ENCODE measurements at regions not wholly inside any gene's neighbourhood (a gene's known extent, or its start where the extent isn't known, plus 50 kb on each side); places are given as distances from the start of the nearest gene placed in this dataset.

DNA sequence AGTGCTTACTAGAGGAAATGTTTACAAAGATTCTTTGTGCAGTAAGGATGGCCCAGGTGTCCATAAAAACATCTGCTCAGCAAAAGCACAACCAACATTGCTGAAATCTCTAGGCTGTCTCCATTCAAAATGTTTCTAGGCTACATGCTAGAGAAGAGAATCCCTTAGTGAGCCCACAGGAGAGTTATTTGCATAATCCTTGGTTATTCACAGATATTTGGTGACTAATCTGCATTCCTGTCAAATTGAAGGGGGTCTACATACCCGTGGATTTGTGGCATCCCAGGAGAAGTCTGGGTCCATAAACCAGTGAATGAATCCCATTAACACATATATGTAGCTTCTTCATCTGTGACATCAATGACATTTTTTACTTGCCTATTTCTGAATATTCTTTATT is 261.3 kb upstream of the ESRRG start:
- DNase-seq (ENCODE audit: low read depth), result no peak
- in situ Hi-C loops (cut with HindIII; ENCODE audit: low pct_unique_long_range_greater_than_20kb, low sequenced_read_pairs), result no loop called here

GRCh38 chr1:216983823-216984222 is 260.6 kb upstream of the ESRRG start:
- no peak for DNase-seq (ENCODE audit: low read depth)
- in situ Hi-C loops (cut with HindIII; ENCODE audit: low pct_unique_long_range_greater_than_20kb, low sequenced_read_pairs), result no loop called here

GRCh38 chr1:216961516-216961915 is 238.3 kb upstream of the ESRRG start:
- in situ Hi-C loops (cut with HindIII; ENCODE audit: low pct_unique_long_range_greater_than_20kb, low sequenced_read_pairs), result no loop called here
- DNase-seq (ENCODE audit: low read depth), result no peak

DNA sequence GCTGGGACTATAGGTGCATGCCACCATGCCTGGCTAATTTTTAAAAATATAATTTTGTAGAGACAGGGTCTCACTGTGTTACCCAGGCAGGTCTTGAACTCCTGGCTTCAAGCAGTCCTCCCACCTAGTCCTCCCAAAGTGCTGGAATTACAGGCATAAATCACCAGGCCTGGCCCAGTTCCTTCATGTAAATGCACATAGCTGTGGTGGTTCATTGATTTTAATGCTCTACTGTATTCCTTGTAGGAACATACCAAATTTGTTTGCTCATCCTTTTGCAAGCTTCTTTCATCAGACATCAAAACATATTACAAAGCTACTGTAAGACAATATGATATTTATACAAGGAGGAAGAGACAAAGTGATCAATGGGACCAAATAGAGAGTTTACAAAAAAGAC is 237.5 kb upstream of the ESRRG start:
- no peak for DNase-seq (ENCODE audit: low read depth)
- in situ Hi-C loops (cut with HindIII; ENCODE audit: low pct_unique_long_range_greater_than_20kb, low sequenced_read_pairs), result no loop called here

GRCh38 chr1:216958569-216958968 is 235.3 kb upstream of the ESRRG start:
- in situ Hi-C loops (cut with HindIII; ENCODE audit: low pct_unique_long_range_greater_than_20kb, low sequenced_read_pairs), result no loop called here
- no peak for DNase-seq (ENCODE audit: low read depth)

GRCh38 chr1:216953495-216953894 is 230.3 kb upstream of the ESRRG start:
- in situ Hi-C loops (cut with HindIII; ENCODE audit: low pct_unique_long_range_greater_than_20kb, low sequenced_read_pairs), result no loop called here

DNA sequence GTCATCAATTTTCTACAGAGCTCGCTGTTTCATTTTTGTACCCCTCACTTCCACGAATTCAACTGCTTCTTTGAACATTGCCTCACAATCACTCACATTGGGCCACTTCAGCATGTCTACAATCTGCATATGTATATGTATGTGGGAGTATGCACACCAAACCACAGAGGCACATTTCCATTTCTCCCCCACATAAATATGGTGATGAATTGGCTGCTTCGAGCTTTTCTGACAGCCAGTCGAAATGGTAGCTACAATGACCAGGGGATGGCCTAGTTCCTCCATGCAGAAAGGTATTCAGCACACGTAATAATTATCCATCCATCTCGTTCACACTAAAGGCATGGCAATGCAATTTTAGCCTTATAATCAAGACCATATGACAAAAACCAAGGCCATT is 229.6 kb upstream of the ESRRG start:
- in situ Hi-C loops (cut with HindIII; ENCODE audit: low pct_unique_long_range_greater_than_20kb, low sequenced_read_pairs), result no loop called here
- no peak for DNase-seq (ENCODE audit: low read depth)

More at GRCh38 chr1:216953495-216953894, 230.3 kb upstream of the ESRRG start:
- no peak for DNase-seq (ENCODE audit: low read depth)

DNA sequence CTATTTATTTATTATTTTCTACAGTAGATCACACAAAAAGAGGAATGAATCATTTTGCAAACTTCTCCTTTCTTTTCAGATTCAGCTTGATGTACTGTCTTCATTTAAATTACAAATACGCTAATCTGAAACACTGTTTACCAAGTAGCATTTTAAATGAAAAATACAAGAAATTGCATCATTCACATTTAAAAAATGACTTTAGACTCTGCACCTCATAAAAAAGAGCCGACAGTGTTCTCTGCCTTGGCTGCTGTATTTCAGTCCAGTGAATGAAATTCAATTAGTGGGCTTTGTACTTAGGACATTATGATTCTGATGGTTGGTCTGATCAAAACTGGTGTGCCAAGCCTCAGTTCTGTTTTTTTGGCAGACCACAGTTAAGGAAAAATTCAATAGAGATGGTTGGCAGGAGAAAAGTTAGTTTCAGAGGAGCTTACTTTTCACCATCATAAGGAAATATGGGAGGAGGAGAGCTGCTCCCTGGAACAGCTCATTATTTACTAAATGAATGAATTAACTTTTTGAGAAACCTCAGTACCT is 222.4 kb upstream of the ESRRG start:
- in situ Hi-C loops (cut with HindIII; ENCODE audit: low pct_unique_long_range_greater_than_20kb, low sequenced_read_pairs), result no loop called here
- no peak for DNase-seq (ENCODE audit: low read depth)

DNA sequence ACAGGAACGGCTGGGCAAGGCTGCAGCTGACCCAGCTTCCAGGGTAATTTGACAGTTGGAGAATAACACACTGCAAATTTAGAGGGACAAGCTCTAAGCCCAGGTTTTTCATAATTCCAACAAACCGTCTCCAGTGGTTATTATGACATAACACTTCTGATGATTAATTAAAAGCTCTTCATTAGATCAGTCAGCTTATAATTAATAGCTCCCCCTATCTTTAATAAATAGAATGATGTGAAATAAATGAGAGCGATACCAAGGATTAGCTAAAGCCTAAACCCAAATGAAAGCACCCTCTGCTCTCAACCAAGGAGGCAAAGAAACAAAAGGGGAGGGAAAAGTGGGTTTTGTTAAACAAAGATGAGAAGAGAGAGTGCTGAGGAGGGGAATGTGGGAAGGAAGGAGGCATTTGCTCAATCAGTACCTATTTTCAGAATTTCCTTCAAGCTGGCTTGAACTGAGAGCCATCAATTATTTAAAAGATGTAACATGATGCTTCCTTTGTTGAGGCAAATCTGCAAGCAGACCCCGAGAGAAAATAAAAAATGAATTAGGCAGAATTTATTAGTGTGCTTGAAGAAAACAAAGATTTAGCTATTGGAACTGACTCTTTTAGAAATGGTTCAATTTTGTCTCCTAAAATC is 221.8 kb upstream of the ESRRG start:
- no peak for DNase-seq (ENCODE audit: low read depth)
- in situ Hi-C loops (cut with HindIII; ENCODE audit: low pct_unique_long_range_greater_than_20kb, low sequenced_read_pairs), result no loop called here

DNA sequence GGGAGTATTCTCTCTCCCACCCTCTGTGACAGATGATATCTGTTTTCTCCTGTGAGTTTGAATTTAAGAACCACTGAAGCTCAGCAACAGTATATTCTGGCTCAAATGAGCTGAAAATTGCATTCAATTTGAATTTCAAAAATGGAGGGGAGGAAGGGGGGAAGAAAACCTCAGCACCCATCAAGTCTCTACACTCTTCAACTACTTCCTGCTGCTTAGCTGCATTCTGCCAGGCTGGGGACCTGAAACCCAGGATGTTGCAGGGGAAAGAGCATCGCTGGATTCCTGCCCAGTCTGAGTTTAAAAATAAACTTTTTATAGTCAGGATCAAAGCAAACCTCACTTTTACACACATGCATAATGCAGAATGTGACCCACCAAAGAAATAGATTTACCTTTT is 214.3 kb upstream of the ESRRG start:
- no peak for DNase-seq (ENCODE audit: low read depth)
- in situ Hi-C loops (cut with HindIII; ENCODE audit: low pct_unique_long_range_greater_than_20kb, low sequenced_read_pairs), result no loop called here

GRCh38 chr1:216936779-216937178 is 213.6 kb upstream of the ESRRG start:
- in situ Hi-C loops (cut with HindIII; ENCODE audit: low pct_unique_long_range_greater_than_20kb, low sequenced_read_pairs), result no loop called here
- DNase-seq (ENCODE audit: low read depth), result no peak

DNA sequence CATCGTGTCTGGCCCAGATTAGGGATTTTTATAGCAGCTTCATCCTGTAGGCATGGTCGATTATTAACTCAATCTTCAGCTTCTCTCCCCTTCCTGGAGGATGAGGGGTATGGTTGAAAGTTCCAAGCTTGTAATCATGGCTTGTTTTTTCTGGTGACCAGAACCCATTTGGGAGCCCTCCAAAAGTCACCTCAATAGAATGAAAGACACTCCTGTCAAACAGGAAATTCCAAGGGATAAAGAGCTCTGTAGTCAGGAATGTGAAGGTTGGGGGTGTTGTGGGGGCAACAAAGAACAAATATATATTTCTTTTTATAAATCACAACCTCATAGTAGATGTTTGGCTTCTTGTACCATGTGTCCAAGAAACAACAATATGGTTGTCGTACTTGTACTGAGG is 212.7 kb upstream of the ESRRG start:
- DNase-seq (ENCODE audit: low read depth), result no peak
- in situ Hi-C loops (cut with HindIII; ENCODE audit: low pct_unique_long_range_greater_than_20kb, low sequenced_read_pairs), result no loop called here

DNA sequence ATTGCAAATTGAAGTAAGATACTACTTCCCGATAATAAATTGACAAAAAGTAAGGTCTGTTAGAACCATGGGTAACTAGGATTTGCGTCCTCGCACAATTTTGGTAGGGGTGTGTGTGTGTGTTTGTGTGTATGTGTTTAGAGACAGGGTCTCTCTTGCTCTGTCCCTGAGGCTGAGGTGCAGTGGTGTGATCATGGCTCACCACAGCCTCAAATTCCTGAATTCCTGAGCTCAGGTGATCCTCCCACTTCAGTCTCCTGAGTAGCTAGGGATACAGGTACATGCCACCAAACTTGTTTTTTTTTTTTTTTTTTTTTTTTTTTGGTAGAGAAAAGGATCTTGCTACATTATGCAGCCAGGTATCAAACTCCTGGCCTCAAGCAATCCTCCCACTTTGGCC is 209.2 kb upstream of the ESRRG start:
- in situ Hi-C loops (cut with HindIII; ENCODE audit: low pct_unique_long_range_greater_than_20kb, low sequenced_read_pairs), result no loop called here

DNA sequence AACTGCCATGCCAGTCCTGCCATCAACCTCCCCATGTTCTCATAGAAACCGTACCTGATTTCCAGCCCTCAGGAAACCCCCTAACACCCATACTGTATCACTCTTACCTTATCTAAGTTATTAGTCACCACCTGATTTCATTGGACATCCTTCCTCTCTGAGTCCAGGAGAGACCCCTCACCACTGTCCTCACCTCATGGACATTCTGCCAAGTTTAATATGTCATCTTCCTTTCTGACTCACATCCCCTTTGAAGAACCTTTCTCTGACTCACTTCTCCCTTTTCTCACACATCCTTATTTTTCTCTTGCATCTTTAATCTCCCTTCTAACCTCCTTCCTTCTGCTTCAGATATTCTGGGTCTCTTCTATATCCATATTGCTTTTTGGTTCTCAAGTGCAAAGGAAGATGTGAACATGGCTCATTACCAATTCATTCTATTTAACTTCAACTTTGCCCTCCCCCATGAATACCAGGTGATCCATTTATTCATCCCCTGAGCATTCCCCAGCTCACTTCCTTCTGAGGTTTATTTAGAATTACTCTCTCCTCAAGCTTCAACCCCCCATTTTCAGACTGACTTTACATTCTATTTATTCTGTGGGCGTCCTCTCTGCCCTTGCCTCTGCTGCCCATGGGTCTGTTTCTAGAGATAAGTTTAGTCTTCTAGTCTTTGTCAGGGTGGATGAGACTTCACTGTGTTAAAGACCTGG is 206.8 kb upstream of the ESRRG start:
- DNase-seq (ENCODE audit: low read depth), result peak; percentile 37

More for the DNA sequence above, 209.2 kb upstream of the ESRRG start:
- DNase-seq (ENCODE audit: low read depth), result no peak

DNA sequence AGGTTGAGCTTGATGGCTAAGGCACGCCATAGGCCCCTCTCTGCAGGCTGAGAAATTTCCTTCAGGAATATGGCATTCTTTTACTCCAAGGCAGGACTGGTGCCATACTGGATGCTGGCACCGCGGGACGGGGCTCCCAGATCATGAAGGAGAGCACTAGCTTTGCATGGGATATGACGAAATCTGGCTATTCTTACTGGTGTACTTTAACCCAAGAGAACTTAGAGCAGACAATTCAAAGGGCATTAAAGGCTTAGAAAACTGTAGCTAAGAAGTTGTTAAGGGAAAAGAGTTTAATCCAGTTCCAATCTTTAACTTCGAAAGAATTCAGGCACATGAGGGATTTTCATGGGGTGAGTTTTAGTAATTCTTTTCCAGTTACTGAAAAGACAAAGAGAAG is 204.4 kb upstream of the ESRRG start:
- in situ Hi-C loops (cut with HindIII; ENCODE audit: low pct_unique_long_range_greater_than_20kb, low sequenced_read_pairs), result no loop called here
- DNase-seq (ENCODE audit: low read depth), result no peak

More for the DNA sequence above, 206.8 kb upstream of the ESRRG start:
- in situ Hi-C loops (cut with HindIII; ENCODE audit: low pct_unique_long_range_greater_than_20kb, low sequenced_read_pairs), result no loop called here

DNA sequence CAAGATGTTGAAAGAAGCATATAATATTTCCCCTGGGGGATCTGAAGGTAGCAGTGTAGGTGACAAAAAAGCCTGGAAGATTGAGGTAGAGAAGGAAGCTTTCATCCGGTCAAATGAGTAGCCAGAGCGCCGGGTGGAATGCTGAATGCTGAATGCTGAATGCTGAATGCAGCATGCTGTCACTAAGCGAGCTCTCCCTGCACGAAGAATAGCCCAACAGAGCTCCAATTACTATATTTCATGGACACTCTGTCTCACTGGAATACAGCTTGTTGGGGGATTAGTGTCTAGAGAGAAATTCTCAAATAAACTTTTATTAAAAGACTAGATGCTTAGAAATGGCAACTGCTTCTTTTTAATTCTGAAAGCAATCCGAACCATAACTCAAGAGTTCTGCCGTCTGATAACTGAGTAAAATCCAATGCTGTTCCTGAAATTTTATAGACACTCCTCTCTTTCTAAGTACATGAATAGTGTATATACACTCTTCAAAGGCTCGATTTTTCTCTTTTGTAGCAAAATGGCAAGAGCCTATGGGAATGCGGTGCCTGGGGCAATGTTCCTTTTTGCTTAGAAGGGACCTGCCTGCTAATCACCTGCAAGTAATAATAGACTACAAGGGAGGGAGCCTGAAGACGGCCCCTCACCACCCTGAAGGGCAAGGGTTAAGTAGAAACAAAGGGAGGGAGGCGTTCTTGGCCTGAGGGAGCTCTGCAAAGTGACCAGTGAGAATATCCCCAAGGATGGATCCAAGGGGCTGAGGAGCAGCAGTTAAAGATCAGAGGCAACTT is 203.7 kb upstream of the ESRRG start:
- no peak for DNase-seq (ENCODE audit: low read depth)
- in situ Hi-C loops (cut with HindIII; ENCODE audit: low pct_unique_long_range_greater_than_20kb, low sequenced_read_pairs), result no loop called here

DNA sequence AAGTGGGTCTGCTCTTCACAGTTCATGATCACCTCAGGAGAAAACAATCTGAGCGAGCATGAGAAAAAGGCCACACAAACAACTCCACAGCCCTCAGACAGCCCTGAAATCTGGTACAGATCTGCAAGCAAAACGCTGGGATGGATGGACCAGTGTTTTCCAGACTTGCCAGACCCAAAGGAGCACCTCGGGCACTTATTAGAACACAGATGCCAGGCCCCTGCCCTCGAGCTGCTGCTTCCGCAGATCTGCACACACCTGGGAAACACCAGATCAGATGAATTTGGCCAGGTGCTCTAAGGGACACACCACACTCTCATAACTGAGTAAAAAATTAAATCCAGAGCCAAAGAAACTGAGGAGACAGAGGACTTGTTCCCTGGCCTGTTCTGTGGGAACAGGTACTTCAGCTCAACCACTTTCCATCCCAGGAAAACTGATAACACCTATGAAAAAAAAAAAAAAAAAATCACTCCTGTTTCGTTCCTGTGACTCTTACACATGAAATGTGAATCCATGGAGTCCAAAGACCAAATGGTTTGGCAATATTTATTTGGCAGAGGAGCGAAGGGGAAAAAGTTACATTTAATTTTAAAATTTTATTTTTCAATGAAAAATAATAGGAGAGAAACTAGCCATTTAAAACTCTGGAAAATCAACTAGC is 202.9 kb upstream of the ESRRG start:
- no peak for DNase-seq (ENCODE audit: low read depth)
- in situ Hi-C loops (cut with HindIII; ENCODE audit: low pct_unique_long_range_greater_than_20kb, low sequenced_read_pairs), result no loop called here

- in situ Hi-C loops (cut with HindIII; ENCODE audit: low pct_unique_long_range_greater_than_20kb, low sequenced_read_pairs), result no loop called here
- DNase-seq (ENCODE audit: low read depth), result no peak
Measured at GRCh38 chr1:216924732-216925131, 201.5 kb upstream of the ESRRG start.

DNA sequence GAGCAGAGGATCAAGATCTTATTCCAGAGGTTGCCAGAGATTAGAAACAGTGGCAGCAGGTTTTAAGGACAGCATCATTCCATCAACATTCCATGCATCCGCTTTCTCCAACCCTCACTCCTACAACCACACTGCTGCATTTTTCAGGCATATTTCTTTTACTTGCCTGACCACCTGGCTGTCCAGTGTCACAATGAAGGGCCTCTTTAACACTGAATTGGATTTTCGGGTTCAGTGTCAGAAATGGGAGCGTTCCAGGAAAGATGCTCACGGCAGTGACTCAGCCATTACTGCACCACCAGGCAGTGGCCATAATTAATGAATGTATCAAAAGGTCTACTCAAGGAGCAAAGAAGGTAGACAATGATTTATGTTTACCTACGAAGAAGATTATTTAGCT is 200.4 kb upstream of the ESRRG start:
- no peak for DNase-seq (ENCODE audit: low read depth)
- in situ Hi-C loops (cut with HindIII; ENCODE audit: low pct_unique_long_range_greater_than_20kb, low sequenced_read_pairs), result no loop called here

All from Caki2 (cell line).